Thyroid gland (tissue), 4 donors: ENCODE measurements at regions not wholly inside any gene's neighbourhood (a gene's known extent, or its start where the extent isn't known, plus 50 kb on each side); places are given as distances from the start of the nearest gene placed in this dataset.

Experiments
- POLR2A ChIP-seq, 2 donors: fragments of 450-650 bp; IDR thresholded peaks; one replicate each; pipeline ENCODE4 v1.6.1; 2017; ENCODE audit warnings: antibody characterized with exemption in 2 of 2, mild to moderate bottlenecking in 2 of 2, moderate library complexity in 1 of 2
- TF ChIP-seq, protein P1 (sequence below), 6 experiments: fragments of 200-600 bp in 3 of 6; fragments of 450-650 bp in 3 of 6; sonication (generic) in 3 of 6; IDR thresholded peaks; one replicate each; pipeline ENCODE4 v1.5.1; 2016 to 2019; ENCODE audit warnings: antibody characterized with exemption in 6 of 6, mild to moderate bottlenecking in 2 of 6, inconsistent platforms in 1 of 6, moderate library complexity in 1 of 6

- TF ChIP-seq, protein P1, sequence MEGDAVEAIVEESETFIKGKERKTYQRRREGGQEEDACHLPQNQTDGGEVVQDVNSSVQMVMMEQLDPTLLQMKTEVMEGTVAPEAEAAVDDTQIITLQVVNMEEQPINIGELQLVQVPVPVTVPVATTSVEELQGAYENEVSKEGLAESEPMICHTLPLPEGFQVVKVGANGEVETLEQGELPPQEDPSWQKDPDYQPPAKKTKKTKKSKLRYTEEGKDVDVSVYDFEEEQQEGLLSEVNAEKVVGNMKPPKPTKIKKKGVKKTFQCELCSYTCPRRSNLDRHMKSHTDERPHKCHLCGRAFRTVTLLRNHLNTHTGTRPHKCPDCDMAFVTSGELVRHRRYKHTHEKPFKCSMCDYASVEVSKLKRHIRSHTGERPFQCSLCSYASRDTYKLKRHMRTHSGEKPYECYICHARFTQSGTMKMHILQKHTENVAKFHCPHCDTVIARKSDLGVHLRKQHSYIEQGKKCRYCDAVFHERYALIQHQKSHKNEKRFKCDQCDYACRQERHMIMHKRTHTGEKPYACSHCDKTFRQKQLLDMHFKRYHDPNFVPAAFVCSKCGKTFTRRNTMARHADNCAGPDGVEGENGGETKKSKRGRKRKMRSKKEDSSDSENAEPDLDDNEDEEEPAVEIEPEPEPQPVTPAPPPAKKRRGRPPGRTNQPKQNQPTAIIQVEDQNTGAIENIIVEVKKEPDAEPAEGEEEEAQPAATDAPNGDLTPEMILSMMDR (IDR thresholded peaks at IDR 0.05), result no peak
- TF ChIP-seq POLR2A (IDR thresholded peaks at IDR 0.05), result no peak
These were observed 875.9 kb downstream of the HACE1 start for GRCh38 chr6:103983860-103984259.
